Endothelial cell (in vitro differentiated cells): ENCODE measurements at regions not wholly inside any gene's neighbourhood (a gene's known extent, or its start where the extent isn't known, plus 50 kb on each side); places are given as distances from the start of the nearest gene placed in this dataset.
"Not testable (repeated sequence)": the region's sequence is repeated elsewhere in the genome, so short reads cannot be mapped to it uniquely, and the experiment has no call there.

Source experiments
- DNase-seq: peaks from one replicate; pipeline ENCODE4 v3.0.0; 2021; ENCODE audit warnings: low spot score
- H3K27ac Mint-ChIP-seq: one replicate; pipeline ENCODE4 v1.8.0; 2021; ENCODE audit warnings: mixed read lengths, inconsistent platforms; ENCODE audit not compliant: unreplicated experiment
- H3K27me3 Mint-ChIP-seq: one replicate; pipeline ENCODE4 v1.8.0; 2021; ENCODE audit warnings: mild to moderate bottlenecking, moderate library complexity, mixed read lengths, inconsistent platforms; ENCODE audit not compliant: unreplicated experiment
- H3K36me3 Mint-ChIP-seq: one replicate; pipeline ENCODE4 v1.8.0; 2021; ENCODE audit warnings: mild to moderate bottlenecking, low read depth, mixed read lengths, inconsistent platforms; ENCODE audit not compliant: unreplicated experiment
- H3K4me1 Mint-ChIP-seq: one replicate; pipeline ENCODE4 v1.8.0; 2021; ENCODE audit warnings: mild to moderate bottlenecking, mixed read lengths, inconsistent platforms; ENCODE audit not compliant: unreplicated experiment
- H3K4me3 Mint-ChIP-seq: one replicate; pipeline ENCODE4 v1.8.0; 2021; ENCODE audit warnings: mild to moderate bottlenecking, mixed read lengths, inconsistent platforms; ENCODE audit not compliant: unreplicated experiment
- H3K9me3 Mint-ChIP-seq: one replicate; pipeline ENCODE4 v1.8.0; 2021; ENCODE audit warnings: mixed read lengths, inconsistent platforms; ENCODE audit not compliant: unreplicated experiment
- TF ChIP-seq, protein P1 (sequence below): fragments of 200-600 bp; sonication (generic); IDR thresholded peaks from one replicate; pipeline ENCODE4 v1.5.0; 2021; ENCODE audit warnings: antibody characterized with exemption; ENCODE audit not compliant: unreplicated experiment

GRCh38 chr9:95691435-95691834 lies 174.7 kb upstream of the PTCH1 start:
- peaks cover 3% of the 10 kb centered on the region for H3K27me3 Mint-ChIP-seq
- H3K9me3 Mint-ChIP-seq, result no peaks in the 10 kb centered on the region
- H3K4me1 Mint-ChIP-seq, result no peaks in the 10 kb centered on the region
- no peaks in the 10 kb centered on the region for H3K36me3 Mint-ChIP-seq
- H3K4me3 Mint-ChIP-seq, result no peak overlapping the region
- no peak for DNase-seq
- TF ChIP-seq, protein P1, sequence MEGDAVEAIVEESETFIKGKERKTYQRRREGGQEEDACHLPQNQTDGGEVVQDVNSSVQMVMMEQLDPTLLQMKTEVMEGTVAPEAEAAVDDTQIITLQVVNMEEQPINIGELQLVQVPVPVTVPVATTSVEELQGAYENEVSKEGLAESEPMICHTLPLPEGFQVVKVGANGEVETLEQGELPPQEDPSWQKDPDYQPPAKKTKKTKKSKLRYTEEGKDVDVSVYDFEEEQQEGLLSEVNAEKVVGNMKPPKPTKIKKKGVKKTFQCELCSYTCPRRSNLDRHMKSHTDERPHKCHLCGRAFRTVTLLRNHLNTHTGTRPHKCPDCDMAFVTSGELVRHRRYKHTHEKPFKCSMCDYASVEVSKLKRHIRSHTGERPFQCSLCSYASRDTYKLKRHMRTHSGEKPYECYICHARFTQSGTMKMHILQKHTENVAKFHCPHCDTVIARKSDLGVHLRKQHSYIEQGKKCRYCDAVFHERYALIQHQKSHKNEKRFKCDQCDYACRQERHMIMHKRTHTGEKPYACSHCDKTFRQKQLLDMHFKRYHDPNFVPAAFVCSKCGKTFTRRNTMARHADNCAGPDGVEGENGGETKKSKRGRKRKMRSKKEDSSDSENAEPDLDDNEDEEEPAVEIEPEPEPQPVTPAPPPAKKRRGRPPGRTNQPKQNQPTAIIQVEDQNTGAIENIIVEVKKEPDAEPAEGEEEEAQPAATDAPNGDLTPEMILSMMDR, result no peak
- no peak overlapping the region for H3K27ac Mint-ChIP-seq

DNA sequence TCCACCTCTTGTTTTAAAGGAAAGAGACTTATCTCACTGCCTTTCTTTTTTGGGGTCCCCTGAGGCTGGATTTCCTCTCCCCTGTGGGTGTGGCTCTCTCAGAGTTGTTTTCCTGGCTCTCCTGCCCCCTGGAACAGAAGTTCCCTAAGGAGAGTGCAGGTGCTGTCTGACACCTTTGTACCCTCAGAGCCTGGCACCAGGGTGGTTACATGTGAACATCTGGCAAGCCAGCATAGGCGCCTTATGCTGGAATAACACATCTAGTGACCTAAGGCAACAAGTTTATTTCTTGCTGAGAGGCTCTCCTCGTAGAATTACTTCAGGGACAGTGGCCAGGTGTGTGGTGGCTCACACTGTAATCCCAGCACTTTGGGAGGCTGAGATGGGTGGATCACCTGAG lies 172.9 kb upstream of the PTCH1 start:
- TF ChIP-seq, protein P1, result no peak
- Mint-ChIP-seq H3K27ac (no peak overlapping the region), H3K4me3 (no peak overlapping the region)

GRCh38 chr9:95684516-95684915 lies 167.7 kb upstream of the PTCH1 start:
- Mint-ChIP-seq H3K27me3 (peaks cover 1% of the 10 kb centered on the region), H3K27ac (no peak overlapping the region), H3K36me3 (peaks cover 2% of the 10 kb centered on the region), H3K4me1 (no peaks in the 10 kb centered on the region), H3K9me3 (no peaks in the 10 kb centered on the region), H3K4me3 (no peak overlapping the region)
- TF ChIP-seq, protein P1, result no peak
- no peak for DNase-seq

More for the DNA sequence above, 172.9 kb upstream of the PTCH1 start:
- H3K36me3 Mint-ChIP-seq, result no peaks in the 10 kb centered on the region
- H3K27me3 Mint-ChIP-seq, result peaks cover 1% of the 10 kb centered on the region
- DNase-seq, result no peak
- no peaks in the 10 kb centered on the region for H3K4me1 Mint-ChIP-seq
- no peaks in the 10 kb centered on the region for H3K9me3 Mint-ChIP-seq

DNA sequence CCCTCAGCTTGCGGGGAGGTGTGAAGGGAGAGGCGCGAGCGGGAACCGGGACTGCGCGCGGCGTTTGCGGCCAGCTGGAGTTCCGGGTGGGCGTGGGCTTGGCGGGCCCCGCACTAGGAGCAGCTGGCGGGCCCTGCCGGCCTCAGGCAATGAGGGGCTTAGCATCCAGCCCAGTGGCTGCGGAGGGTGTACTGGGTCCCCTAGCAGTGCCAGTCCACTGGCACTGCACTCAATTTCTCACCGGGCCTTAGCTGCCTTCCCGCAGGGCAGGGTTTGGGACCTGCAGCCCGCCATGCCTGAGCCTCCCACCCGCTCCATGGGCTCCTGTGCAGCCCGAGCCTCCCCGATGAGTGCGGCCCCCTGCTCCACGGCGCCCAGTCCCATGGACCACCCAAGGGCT lies 163.5 kb upstream of the PTCH1 start:
- DNase-seq, H3K4me1 Mint-ChIP-seq, H3K36me3 Mint-ChIP-seq, H3K4me3 Mint-ChIP-seq, H3K27me3 Mint-ChIP-seq, H3K27ac Mint-ChIP-seq, H3K9me3 Mint-ChIP-seq: not testable (repeated sequence)

DNA sequence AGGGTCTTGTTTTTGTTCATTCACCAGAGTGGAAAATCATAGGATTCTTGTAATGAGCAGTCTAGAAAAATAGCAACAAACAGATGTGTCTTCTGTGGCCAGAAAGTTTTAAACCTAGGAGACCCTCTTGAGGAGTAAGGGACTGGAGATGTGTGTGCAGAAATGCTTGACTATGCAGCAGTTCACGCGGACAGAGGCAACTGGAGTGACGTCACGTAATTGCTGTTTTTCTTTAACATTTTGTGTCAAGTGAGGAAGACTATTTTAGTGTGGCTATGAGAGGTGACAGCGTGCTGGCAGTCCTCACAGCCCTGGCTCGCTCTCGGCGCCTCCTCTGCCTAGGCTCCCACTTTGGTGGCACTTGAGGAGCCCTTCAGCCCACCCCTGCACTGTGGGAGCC lies 163.1 kb upstream of the PTCH1 start:
- peaks cover 1% of the 10 kb centered on the region for H3K27me3 Mint-ChIP-seq
- no peaks in the 10 kb centered on the region for H3K4me1 Mint-ChIP-seq
- no peaks in the 10 kb centered on the region for H3K9me3 Mint-ChIP-seq
- peaks cover 2% of the 10 kb centered on the region for H3K36me3 Mint-ChIP-seq
- no peak overlapping the region for H3K27ac Mint-ChIP-seq
- TF ChIP-seq, protein P1, result no peak
- no peak overlapping the region for H3K4me3 Mint-ChIP-seq
- DNase-seq, result no peak

DNA sequence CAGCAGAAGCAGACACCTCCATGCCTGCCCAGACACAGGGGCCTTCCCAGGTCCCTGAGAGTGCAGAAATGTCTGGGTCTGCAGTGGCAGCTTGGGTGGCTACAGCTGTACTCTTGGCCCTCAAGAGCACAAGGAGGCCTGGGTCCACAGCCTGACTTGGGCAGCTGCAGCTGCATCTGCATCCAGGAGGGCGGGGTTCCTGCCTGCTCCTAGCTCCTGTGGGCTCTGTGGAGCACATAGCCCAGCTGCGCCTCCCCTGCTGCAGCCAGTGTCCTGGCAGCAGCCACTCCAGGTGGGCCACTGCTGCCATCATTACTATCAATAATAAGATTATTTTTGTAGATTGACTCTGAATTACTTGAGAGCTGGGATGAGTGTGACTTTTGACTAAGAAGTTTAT lies 162.0 kb upstream of the PTCH1 start:
- Mint-ChIP-seq H3K4me1 (no peaks in the 10 kb centered on the region), H3K36me3 (peaks cover 2% of the 10 kb centered on the region), H3K27me3 (peaks cover 1% of the 10 kb centered on the region), H3K4me3 (no peak overlapping the region), H3K27ac (no peak overlapping the region), H3K9me3 (no peaks in the 10 kb centered on the region)
- TF ChIP-seq, protein P1, result no peak
- no peak for DNase-seq
